ENCODE measurements at regions not wholly inside any gene's neighbourhood (a gene's known extent, or its start where the extent isn't known, plus 50 kb on each side); places are given as distances from the start of the nearest gene placed in this dataset.

DNA sequence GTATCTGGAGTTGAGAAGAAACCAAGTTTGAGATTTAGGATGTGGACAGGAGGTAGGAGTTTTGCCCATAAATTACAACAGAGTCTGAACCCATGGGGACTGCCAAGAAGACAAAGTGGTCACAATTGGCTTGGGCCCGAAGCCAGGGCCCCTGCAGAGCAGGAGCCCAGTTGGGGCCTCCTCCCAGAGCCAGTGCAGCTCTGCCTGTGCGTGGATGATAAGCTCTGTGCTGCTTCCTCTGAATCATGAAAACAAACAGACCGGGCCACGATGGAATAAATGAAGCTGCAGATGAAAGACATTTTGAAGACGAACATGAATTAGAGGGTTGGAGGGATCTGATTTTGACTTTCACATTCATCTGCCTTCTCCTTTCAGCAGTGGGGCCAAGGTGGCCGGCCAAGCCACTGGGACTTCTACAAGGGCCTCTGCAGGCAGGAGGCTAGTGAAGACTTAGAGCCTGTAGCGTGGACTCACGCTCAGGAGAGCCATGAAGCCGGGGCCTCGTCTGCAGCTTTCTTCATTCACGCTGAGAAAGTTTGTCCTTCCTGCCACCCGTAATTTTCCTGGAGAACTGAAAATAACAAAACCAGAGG lies 156.8 kb upstream of the LYZL1 start:
- DNase-seq, result peak; percentile 23
- TF ChIP-seq, protein P1, sequence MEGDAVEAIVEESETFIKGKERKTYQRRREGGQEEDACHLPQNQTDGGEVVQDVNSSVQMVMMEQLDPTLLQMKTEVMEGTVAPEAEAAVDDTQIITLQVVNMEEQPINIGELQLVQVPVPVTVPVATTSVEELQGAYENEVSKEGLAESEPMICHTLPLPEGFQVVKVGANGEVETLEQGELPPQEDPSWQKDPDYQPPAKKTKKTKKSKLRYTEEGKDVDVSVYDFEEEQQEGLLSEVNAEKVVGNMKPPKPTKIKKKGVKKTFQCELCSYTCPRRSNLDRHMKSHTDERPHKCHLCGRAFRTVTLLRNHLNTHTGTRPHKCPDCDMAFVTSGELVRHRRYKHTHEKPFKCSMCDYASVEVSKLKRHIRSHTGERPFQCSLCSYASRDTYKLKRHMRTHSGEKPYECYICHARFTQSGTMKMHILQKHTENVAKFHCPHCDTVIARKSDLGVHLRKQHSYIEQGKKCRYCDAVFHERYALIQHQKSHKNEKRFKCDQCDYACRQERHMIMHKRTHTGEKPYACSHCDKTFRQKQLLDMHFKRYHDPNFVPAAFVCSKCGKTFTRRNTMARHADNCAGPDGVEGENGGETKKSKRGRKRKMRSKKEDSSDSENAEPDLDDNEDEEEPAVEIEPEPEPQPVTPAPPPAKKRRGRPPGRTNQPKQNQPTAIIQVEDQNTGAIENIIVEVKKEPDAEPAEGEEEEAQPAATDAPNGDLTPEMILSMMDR (IDR thresholded peaks at IDR 0.05; ENCODE audit: low read depth, low read length), result no peak
- Histone ChIP-seq H3K27me3 (no peaks in the 10 kb centered on the region), H3K36me3 (no peaks in the 10 kb centered on the region), H3K4me3 (ENCODE audit: low read depth, low read length) (no peak overlapping the region), H3K9me3 (no peaks in the 10 kb centered on the region), H3K4me1 (peaks cover 15% of the 10 kb centered on the region)

GRCh38 chr10:29132551-29133111 lies 156.2 kb upstream of the LYZL1 start:
- no peak overlapping the region for H3K4me3 ChIP-seq (ENCODE audit: low read depth, low read length)
- H3K4me1 ChIP-seq, result peaks cover 10% of the 10 kb centered on the region
- H3K9me3 ChIP-seq, result no peaks in the 10 kb centered on the region
- H3K36me3 ChIP-seq, result no peaks in the 10 kb centered on the region
- TF ChIP-seq, protein P1 (IDR thresholded peaks at IDR 0.05; ENCODE audit: low read depth, low read length), result no peak
- DNase-seq, result no peak
- no peaks in the 10 kb centered on the region for H3K27me3 ChIP-seq

- Histone ChIP-seq H3K36me3 (no peaks in the 10 kb centered on the region), H3K27me3 (no peaks in the 10 kb centered on the region), H3K4me3 (ENCODE audit: low read depth, low read length) (no peak overlapping the region), H3K9me3 (no peaks in the 10 kb centered on the region), H3K4me1 (peaks cover 10% of the 10 kb centered on the region)
- no peak for DNase-seq
- TF ChIP-seq, protein P1 (IDR thresholded peaks at IDR 0.05; ENCODE audit: low read depth, low read length), result no peak
Observed at GRCh38 chr10:29135337-29135736, 153.5 kb upstream of the LYZL1 start.

DNA sequence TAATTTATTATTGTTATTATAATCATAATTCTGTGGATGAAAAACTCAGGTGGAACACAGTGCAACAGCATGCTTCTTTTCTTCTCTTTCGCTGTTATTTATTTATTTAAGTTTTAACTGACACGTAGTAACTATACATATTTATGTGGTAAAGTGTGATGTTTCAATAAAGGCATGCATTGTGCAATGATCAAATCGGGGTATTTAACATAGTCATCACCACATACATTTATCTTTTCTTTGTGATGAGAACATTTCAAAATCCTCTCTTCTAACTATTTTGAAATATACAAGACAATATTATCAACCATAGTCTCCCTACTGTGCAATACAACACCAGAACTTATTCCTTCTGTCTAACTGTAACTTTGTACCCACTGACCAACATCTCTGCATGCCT lies 152.5 kb upstream of the LYZL1 start:
- Histone ChIP-seq H3K36me3 (no peaks in the 10 kb centered on the region), H3K9me3 (no peaks in the 10 kb centered on the region), H3K27me3 (no peaks in the 10 kb centered on the region), H3K4me1 (peaks cover 10% of the 10 kb centered on the region), H3K4me3 (ENCODE audit: low read depth, low read length) (no peak overlapping the region)
- TF ChIP-seq, protein P1 (IDR thresholded peaks at IDR 0.05; ENCODE audit: low read depth, low read length), result no peak
- no peak for DNase-seq

DNA sequence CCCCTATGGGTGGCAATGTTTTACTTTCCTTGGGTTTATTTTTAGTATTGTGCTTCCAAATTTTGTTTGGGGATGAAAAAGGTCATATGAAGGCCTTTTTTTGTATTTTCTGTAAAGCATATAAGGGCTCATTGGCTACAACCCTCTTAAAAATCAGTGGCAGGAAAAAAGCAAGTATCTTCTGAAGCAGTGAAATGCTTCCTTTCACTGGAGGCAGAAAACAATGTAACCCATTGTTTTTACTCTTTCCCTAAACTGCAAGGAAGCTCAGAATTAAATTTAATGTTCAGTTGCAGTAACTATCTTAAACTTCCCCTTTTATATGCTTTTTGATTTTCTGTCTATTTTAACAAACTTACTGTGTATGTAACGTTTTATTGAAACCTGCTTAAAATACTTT lies 148.7 kb upstream of the LYZL1 start:
- Histone ChIP-seq H3K27me3 (no peaks in the 10 kb centered on the region), H3K36me3 (no peaks in the 10 kb centered on the region), H3K4me1 (no peaks in the 10 kb centered on the region), H3K9me3 (no peaks in the 10 kb centered on the region), H3K4me3 (ENCODE audit: low read depth, low read length) (no peak overlapping the region)
- DNase-seq, result no peak
- TF ChIP-seq, protein P1 (IDR thresholded peaks at IDR 0.05; ENCODE audit: low read depth, low read length), result no peak

DNA sequence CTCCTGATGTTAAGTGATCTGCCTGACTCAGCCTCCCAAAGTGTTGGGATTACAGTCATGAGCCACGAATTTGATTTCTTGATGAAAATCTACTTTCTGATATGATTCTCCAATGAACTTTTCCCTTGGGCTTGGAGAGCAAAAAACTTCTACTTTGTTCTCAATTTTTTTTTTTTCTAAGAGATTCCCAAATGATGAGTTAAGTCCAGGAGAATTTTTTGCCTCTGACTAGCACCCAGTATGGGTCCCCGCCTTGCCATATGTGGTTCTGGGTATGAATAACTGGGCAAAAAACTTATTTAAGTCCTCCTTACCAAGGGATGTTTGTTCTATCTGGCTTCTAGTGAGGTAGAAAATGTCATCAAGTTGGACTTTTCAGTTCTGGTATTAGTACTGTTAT lies 147.9 kb upstream of the LYZL1 start:
- H3K36me3 ChIP-seq, result no peaks in the 10 kb centered on the region
- no peaks in the 10 kb centered on the region for H3K9me3 ChIP-seq
- H3K27me3 ChIP-seq, result no peaks in the 10 kb centered on the region
- H3K4me3 ChIP-seq (ENCODE audit: low read depth, low read length), result no peak overlapping the region
- DNase-seq, result no peak
- no peaks in the 10 kb centered on the region for H3K4me1 ChIP-seq
- TF ChIP-seq, protein P1 (IDR thresholded peaks at IDR 0.05; ENCODE audit: low read depth, low read length), result no peak

Measured in BE2C (cell line).